ENCODE measurements at regions not wholly inside any gene's neighbourhood (a gene's known extent, or its start where the extent isn't known, plus 50 kb on each side); places are given as distances from the start of the nearest gene placed in this dataset.
A peak's percentile ranks its signal among the peaks of the same experiment; 100 is the strongest.

GRCh38 chr6:92777146-92777740 lies 642.1 kb downstream of the EPHA7 start:
- H3K27ac ChIP-seq, result peak overlapping the region in 1 of 11 experiments; percentile 30; a peak in 1 of 22 replicates
- H3K36me3 ChIP-seq, result no peaks in the 10 kb centered on the region
- H3K27me3 ChIP-seq, result no peaks in the 10 kb centered on the region
- peaks cover 0 to 6% (median 0%) of the 10 kb centered on the region in 10 experiments; a peak in 2 of 20 replicates for H3K4me1 ChIP-seq
- no peak overlapping the region for H3K9ac ChIP-seq
- no peak overlapping the region for H3K4me2 ChIP-seq
- H4K20me1 ChIP-seq, result no peaks in the 10 kb centered on the region
- peaks cover 0 to 11% (median 0%) of the 10 kb centered on the region in 11 experiments; a peak in 3 of 22 replicates for H3K9me3 ChIP-seq (replicated peaks in 1 of 11)
- TF ChIP-seq Cebpa-rat (IDR thresholded peaks at IDR 0.05), result no peak
- no peak overlapping the region for H3K4me3 ChIP-seq

- no peaks in the 10 kb centered on the region for H4K20me1 ChIP-seq
- peaks cover 0 to 30% (median 0%) of the 10 kb centered on the region in 11 experiments; a peak in 3 of 22 replicates for H3K9me3 ChIP-seq (replicated peaks in 1 of 11)
- H3K4me1 ChIP-seq, result peaks cover 0 to 15% (median 0%) of the 10 kb centered on the region in 10 experiments; a peak in 2 of 20 replicates
- no peak overlapping the region for H3K27ac ChIP-seq
- H3K9ac ChIP-seq, result no peak overlapping the region
- H3K4me3 ChIP-seq, result no peak overlapping the region
- 0 out of 22 replicates have a peak overlapping the region, but pooled peaks of 1 of the 11 experiments have one; percentile 24 for H3K4me2 ChIP-seq
- no peaks in the 10 kb centered on the region for H3K27me3 ChIP-seq
- no peaks in the 10 kb centered on the region for H3K36me3 ChIP-seq
- no peak for TF ChIP-seq Cebpa-rat (IDR thresholded peaks at IDR 0.05)
These were observed 648.8 kb downstream of the EPHA7 start for GRCh38 chr6:92770540-92770939.

DNA sequence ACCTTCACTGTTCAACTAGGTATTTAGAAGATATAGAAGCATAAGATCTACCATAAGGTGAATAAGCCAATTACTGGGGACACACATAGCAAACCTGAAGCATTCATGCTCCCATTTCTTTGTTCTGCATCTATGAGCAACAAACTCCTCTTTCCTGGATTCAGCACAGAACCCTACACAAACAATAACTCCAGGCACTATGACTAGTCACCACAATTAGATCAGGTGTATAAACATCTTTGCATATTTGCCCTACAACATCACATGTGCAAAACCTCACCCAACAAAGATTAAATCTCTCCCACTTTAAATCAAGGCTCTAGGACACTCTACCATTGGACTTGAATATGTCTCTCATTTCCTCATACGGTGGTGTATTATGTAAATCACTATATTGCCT lies 652.3 kb downstream of the EPHA7 start:
- no peak for TF ChIP-seq Cebpa-rat (IDR thresholded peaks at IDR 0.05)
- Histone ChIP-seq H3K9me3 (replicated peaks in 1 of 11) (peaks cover 0 to 21% (median 0%) of the 10 kb centered on the region in 11 experiments; a peak in 3 of 22 replicates), H3K36me3 (no peaks in the 10 kb centered on the region), H3K9ac (no peak overlapping the region), H3K4me2 (no peak overlapping the region), H3K4me3 (no peak overlapping the region), H3K27ac (no peak overlapping the region), H4K20me1 (no peaks in the 10 kb centered on the region), H3K27me3 (no peaks in the 10 kb centered on the region), H3K4me1 (peaks cover 0 to 31% (median 0%) of the 10 kb centered on the region in 10 experiments; a peak in 7 of 20 replicates)

DNA sequence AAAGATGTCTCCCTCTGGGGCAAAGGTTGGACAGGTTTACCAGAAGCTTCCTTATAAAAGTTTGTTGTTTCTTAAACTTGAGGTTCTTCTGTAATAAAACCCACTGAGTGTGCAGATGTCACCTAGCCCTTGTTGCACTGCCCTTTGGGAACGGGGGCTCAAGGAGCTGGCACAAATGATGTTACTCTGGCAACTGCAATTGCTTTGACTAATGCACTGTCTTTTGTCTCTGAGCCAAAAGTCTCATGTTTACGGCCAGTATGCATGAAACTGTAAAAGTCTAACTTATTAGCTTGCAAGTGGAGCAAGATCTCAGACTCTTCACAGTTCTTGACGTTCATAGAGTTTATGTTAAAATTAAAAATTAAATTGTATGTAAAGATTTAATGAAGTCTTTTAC lies 655.7 kb downstream of the EPHA7 start:
- Histone ChIP-seq H3K4me2 (no peak overlapping the region), H3K36me3 (no peaks in the 10 kb centered on the region), H3K4me3 (no peak overlapping the region), H3K9me3 (replicated peaks in 1 of 11) (no peaks in the 10 kb centered on the region), H3K27me3 (no peaks in the 10 kb centered on the region), H4K20me1 (no peaks in the 10 kb centered on the region), H3K9ac (no peak overlapping the region), H3K4me1 (peaks cover 0 to 31% (median 0%) of the 10 kb centered on the region in 10 experiments; a peak in 7 of 20 replicates), H3K27ac (no peak overlapping the region)
- TF ChIP-seq Cebpa-rat (IDR thresholded peaks at IDR 0.05), result no peak

- Histone ChIP-seq H3K36me3 (no peaks in the 10 kb centered on the region), H3K9ac (no peak overlapping the region), H3K4me2 (peak overlapping the region in 1 of 11 experiments; percentile 66; a peak in 1 of 22 replicates), H3K4me1 (peaks cover 0 to 27% (median 0%) of the 10 kb centered on the region in 10 experiments; a peak in 7 of 20 replicates), H3K27ac (peak overlapping the region in 1 of 11 experiments; percentile 37; a peak in 1 of 22 replicates), H3K27me3 (no peaks in the 10 kb centered on the region), H3K9me3 (replicated peaks in 1 of 11) (no peaks in the 10 kb centered on the region), H3K4me3 (no peak overlapping the region), H4K20me1 (no peaks in the 10 kb centered on the region)
- TF ChIP-seq Cebpa-rat (IDR thresholded peaks at IDR 0.05), result no peak
These were observed 656.1 kb downstream of the EPHA7 start for GRCh38 chr6:92763274-92763584.

GRCh38 chr6:92762443-92763273 lies 656.7 kb downstream of the EPHA7 start:
- H3K27me3 ChIP-seq, result no peaks in the 10 kb centered on the region
- peak overlapping the region in 4 of 11 experiments; percentile 10 to 66 (median 32); a peak in 8 of 22 replicates for H3K4me2 ChIP-seq
- TF ChIP-seq Cebpa-rat (IDR thresholded peaks at IDR 0.05), result no peak
- peak overlapping the region in 1 of 11 experiments; percentile 18; a peak in 1 of 22 replicates for H3K9ac ChIP-seq
- no peaks in the 10 kb centered on the region for H4K20me1 ChIP-seq
- no peaks in the 10 kb centered on the region for H3K36me3 ChIP-seq
- H3K4me3 ChIP-seq, result no peak overlapping the region
- peak overlapping the region in 2 of 11 experiments; percentile 6 to 37; a peak in 2 of 22 replicates for H3K27ac ChIP-seq
- H3K9me3 ChIP-seq (replicated peaks in 1 of 11), result no peaks in the 10 kb centered on the region
- peaks cover 0 to 30% (median 0%) of the 10 kb centered on the region in 10 experiments; a peak in 7 of 20 replicates for H3K4me1 ChIP-seq

GRCh38 chr6:92759178-92759577 lies 660.2 kb downstream of the EPHA7 start:
- Histone ChIP-seq H3K4me1 (peaks cover 0 to 27% (median 0%) of the 10 kb centered on the region in 10 experiments; a peak in 7 of 20 replicates), H3K36me3 (no peaks in the 10 kb centered on the region), H3K27me3 (no peaks in the 10 kb centered on the region), H3K4me2 (no peak overlapping the region), H4K20me1 (no peaks in the 10 kb centered on the region), H3K9ac (no peak overlapping the region), H3K27ac (no peak overlapping the region), H3K4me3 (no peak overlapping the region), H3K9me3 (replicated peaks in 1 of 11) (no peaks in the 10 kb centered on the region)
- TF ChIP-seq Cebpa-rat (IDR thresholded peaks at IDR 0.05), result no peak

- H3K9me3 ChIP-seq (replicated peaks in 1 of 11), result peaks cover 0 to 10% (median 6%) of the 10 kb centered on the region in 11 experiments; a peak in 8 of 22 replicates
- H3K4me3 ChIP-seq, result no peak overlapping the region
- H3K36me3 ChIP-seq, result no peaks in the 10 kb centered on the region
- no peak overlapping the region for H3K9ac ChIP-seq
- no peak overlapping the region for H3K27ac ChIP-seq
- no peaks in the 10 kb centered on the region for H4K20me1 ChIP-seq
- no peak for TF ChIP-seq Cebpa-rat (IDR thresholded peaks at IDR 0.05)
- H3K27me3 ChIP-seq, result no peaks in the 10 kb centered on the region
- H3K4me1 ChIP-seq, result peaks cover 0 to 22% (median 0%) of the 10 kb centered on the region in 10 experiments; a peak in 7 of 20 replicates
- H3K4me2 ChIP-seq, result 0 out of 22 replicates have a peak overlapping the region, but pooled peaks of 1 of the 11 experiments have one; percentile 13
These were observed 661.4 kb downstream of the EPHA7 start for GRCh38 chr6:92757925-92758324.

- Histone ChIP-seq H3K27ac (no peak overlapping the region), H3K9me3 (replicated peaks in 1 of 11) (peaks cover 0 to 19% (median 8%) of the 10 kb centered on the region in 11 experiments; a peak in 10 of 22 replicates), H3K4me2 (no peak overlapping the region), H3K9ac (no peak overlapping the region), H4K20me1 (no peaks in the 10 kb centered on the region), H3K4me1 (peaks cover 0 to 12% (median 0%) of the 10 kb centered on the region in 10 experiments; a peak in 5 of 20 replicates), H3K27me3 (no peaks in the 10 kb centered on the region), H3K36me3 (no peaks in the 10 kb centered on the region), H3K4me3 (no peak overlapping the region)
- TF ChIP-seq Cebpa-rat (IDR thresholded peaks at IDR 0.05), result no peak
These were observed 662.4 kb downstream of the EPHA7 start for GRCh38 chr6:92756912-92757311.

All from BLaER1 treated with 17β-estradiol and CSF1 and Interleukin-3, amounts not matched to agents 10 nM and 100 nM (cell line).